Left lung (tissue), 4 donors: ENCODE measurements at regions not wholly inside any gene's neighbourhood (a gene's known extent, or its start where the extent isn't known, plus 50 kb on each side); places are given as distances from the start of the nearest gene placed in this dataset.

Experiments used
- ATAC-seq: fragments of 200-7000 bp; cut with Tn5 transposase; one replicate; pipeline ENCODE4 v1.9.1; 2020; ENCODE audit warnings: moderate library complexity
- DNase-seq, 4 donors: peaks; one replicate each; pipeline ENCODE4 v3.0.0-alpha.2; 2013 to 2020
- H3K27ac ChIP-seq, 2 donors: fragments of 200-600 bp; sonication (generic) in 1 of 2; one replicate each; pipeline versions ENCODE4 v1.5.0 to v1.8.0; 2020 to 2021
- H3K27me3 ChIP-seq, 2 donors: fragments of 200-600 bp; sonication (generic) in 1 of 2; one replicate each; pipeline versions ENCODE4 v1.5.0 to v1.8.0; 2020 to 2021
- H3K36me3 ChIP-seq, 2 donors: fragments of 200-600 bp; sonication (generic) in 1 of 2; one replicate each; pipeline versions ENCODE4 v1.5.0 to v1.8.0; 2020 to 2021
- H3K4me1 ChIP-seq, 2 donors: fragments of 200-600 bp; one replicate each; pipeline ENCODE4 v1.8.0; 2021
- H3K4me3 ChIP-seq, 2 donors: fragments of 200-600 bp; sonication (generic) in 1 of 2; one replicate each; pipeline versions ENCODE4 v1.5.0 to v1.8.0; 2020 to 2021; ENCODE audit warnings: mild to moderate bottlenecking in 1 of 2
- H3K9me3 ChIP-seq, 2 donors: fragments of 200-600 bp; sonication (generic) in 1 of 2; one replicate each; pipeline versions ENCODE4 v1.5.0 to v1.8.0; 2020 to 2021
- intact Hi-C, 2 donors: fragments of 100-400 bp; cut with DNase I; formaldehyde crosslinking; loops; one replicate each; pipeline versions ENCODE4 v1.11.2 to v1.14.2; 2022
- TF ChIP-seq, protein P1 (sequence below), 2 donors: fragments of 200-600 bp; sonication (generic) in 1 of 2; IDR thresholded peaks; one replicate each; pipeline versions ENCODE4 v1.5.0 to v1.8.0; 2021; ENCODE audit warnings: antibody characterized with exemption in 2 of 2
- donor health status: DM: no; HTN: yes; CAD: no.
- donor health status: DM: no; HTN: no; CAD: no.

DNA sequence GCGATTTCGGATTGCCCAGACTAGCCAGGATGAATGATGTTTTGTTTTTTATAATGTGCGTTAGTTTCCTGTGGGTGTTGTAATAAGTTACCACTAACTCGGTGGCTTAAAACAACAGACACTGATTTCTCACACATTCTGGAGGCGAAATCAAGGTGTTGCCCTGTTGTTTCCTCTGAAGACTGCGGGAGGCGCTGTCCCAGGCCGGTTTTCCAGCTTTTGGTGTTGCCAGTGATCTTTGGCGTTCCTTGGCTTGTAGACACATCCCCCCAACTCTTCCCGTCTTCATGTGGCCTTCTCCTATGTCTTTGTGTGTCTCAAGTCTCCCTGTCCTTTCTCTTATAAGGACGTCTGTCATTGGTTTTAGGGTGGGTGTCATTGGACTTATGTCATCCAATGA, 267.7 kb downstream of the AACS start:
- H3K27me3 ChIP-seq: peaks cover 0 to 78% of the 10 kb centered on the region in 2 donors
- H3K27ac ChIP-seq: no peak overlapping the region
- intact Hi-C loops: no loop called here
- H3K4me1 ChIP-seq: no peaks in the 10 kb centered on the region
- TF ChIP-seq, protein P1, sequence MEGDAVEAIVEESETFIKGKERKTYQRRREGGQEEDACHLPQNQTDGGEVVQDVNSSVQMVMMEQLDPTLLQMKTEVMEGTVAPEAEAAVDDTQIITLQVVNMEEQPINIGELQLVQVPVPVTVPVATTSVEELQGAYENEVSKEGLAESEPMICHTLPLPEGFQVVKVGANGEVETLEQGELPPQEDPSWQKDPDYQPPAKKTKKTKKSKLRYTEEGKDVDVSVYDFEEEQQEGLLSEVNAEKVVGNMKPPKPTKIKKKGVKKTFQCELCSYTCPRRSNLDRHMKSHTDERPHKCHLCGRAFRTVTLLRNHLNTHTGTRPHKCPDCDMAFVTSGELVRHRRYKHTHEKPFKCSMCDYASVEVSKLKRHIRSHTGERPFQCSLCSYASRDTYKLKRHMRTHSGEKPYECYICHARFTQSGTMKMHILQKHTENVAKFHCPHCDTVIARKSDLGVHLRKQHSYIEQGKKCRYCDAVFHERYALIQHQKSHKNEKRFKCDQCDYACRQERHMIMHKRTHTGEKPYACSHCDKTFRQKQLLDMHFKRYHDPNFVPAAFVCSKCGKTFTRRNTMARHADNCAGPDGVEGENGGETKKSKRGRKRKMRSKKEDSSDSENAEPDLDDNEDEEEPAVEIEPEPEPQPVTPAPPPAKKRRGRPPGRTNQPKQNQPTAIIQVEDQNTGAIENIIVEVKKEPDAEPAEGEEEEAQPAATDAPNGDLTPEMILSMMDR (IDR thresholded peaks at IDR 0.05): no peak
- ATAC-seq (no peak), DNase-seq (no peak)
- H3K4me3 ChIP-seq: no peak overlapping the region
- no peaks in the 10 kb centered on the region for H3K36me3 ChIP-seq
- H3K9me3 ChIP-seq: peaks cover 0 to 5% of the 10 kb centered on the region in 2 donors

DNA sequence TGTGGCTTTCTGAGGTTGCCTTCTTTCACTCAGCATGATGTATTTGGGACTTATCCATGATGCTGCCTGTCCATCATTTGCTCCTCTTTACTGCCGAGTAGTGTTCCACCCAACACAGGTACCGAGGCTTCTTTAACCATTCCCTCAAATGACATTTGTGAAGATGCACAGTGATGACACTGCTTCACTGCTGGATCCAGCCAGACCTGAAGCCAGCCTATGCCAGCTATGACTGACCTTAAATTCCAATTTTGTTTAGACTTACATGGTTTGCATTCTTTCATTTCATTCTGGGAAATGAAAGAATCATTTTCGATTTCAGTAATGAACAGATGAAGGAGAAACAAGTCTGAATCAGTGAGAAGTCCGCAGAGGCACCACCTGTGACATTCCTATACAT, 271.0 kb downstream of the AACS start:
- H3K9me3 ChIP-seq: no peaks in the 10 kb centered on the region
- DNase-seq (no peak), ATAC-seq (no peak)
- H3K4me3 ChIP-seq: no peak overlapping the region
- no peak overlapping the region for H3K27ac ChIP-seq
- no peaks in the 10 kb centered on the region for H3K4me1 ChIP-seq
- TF ChIP-seq, protein P1 (IDR thresholded peaks at IDR 0.05): no peak
- H3K27me3 ChIP-seq: peaks cover 0 to 53% of the 10 kb centered on the region in 2 donors
- H3K36me3 ChIP-seq: no peaks in the 10 kb centered on the region
- intact Hi-C loops: no loop called here

DNA sequence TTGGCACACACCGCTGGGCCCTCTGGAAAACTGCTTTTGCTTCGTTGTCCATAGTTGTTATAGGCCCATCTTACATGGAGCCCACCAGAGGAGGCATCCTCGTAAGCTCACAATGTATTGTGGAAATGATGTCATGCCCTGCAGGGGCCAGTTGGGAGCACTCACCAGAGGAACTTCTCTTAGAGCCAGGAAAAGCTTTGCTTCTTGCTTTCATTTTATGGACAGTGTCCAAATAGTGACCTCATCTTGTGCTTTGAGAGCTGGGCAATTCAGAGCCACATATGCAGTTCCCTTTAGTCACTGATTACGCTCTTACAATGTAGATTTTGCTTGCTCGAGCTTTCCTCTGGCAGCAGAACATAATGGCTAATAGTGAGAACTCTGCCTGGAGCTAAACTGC, 275.6 kb downstream of the AACS start:
- Histone ChIP-seq H3K27me3 (peaks cover 0 to 16% of the 10 kb centered on the region in 2 donors), H3K36me3 (no peaks in the 10 kb centered on the region), H3K4me3 (no peak overlapping the region), H3K27ac (no peak overlapping the region), H3K9me3 (no peaks in the 10 kb centered on the region), H3K4me1 (no peaks in the 10 kb centered on the region)
- TF ChIP-seq, protein P1 (IDR thresholded peaks at IDR 0.05): no peak
- ATAC-seq (peak; percentile 75), DNase-seq (peak in 2 of 4 donors; percentile 20 to 68)
- intact Hi-C loops: no loop called here

DNA sequence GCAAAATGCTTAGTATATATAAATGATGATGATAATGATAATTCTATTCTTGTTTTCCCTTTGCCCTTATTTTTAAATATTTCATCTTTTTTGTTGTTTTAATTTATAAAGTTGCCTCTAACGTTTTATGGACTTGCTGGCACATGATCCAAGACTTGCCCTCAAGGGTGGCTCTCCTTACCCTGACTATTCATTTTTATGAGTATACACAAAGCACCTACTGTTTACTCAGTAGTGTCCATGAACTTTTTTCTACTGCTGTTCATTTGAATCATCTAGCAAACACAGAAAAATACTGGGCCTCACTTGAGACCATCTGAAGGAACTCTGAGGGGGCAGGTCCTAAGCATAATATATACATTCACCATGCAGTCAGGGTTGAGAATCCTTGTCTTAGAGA, 276.2 kb downstream of the AACS start:
- H3K9me3 ChIP-seq: no peaks in the 10 kb centered on the region
- H3K36me3 ChIP-seq: no peaks in the 10 kb centered on the region
- H3K4me1 ChIP-seq: no peaks in the 10 kb centered on the region
- H3K4me3 ChIP-seq: no peak overlapping the region
- DNase-seq (no peak), ATAC-seq (no peak)
- intact Hi-C loops: no loop called here
- H3K27ac ChIP-seq: no peak overlapping the region
- TF ChIP-seq, protein P1 (IDR thresholded peaks at IDR 0.05): no peak
- peaks cover 0 to 13% of the 10 kb centered on the region in 2 donors for H3K27me3 ChIP-seq

DNA sequence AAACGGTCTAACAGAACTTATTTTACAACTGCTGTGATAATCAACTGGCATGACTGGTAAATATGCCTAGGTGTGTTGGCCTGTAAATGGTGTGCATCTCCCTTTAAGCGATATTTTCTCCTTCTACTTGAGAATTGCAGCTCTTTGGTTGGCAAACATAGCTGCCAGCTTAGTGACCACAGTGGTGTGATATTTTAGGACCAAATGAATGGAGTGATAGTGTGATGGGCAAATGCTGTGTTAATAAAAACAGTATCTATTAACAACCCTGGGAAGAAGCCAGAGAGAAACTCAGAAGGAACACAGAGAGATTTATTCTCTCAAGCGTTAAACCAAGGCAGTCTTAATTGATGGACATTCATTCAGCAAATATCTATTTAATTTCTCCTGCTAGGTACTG, 278.4 kb downstream of the AACS start:
- no peak overlapping the region for H3K4me3 ChIP-seq
- H3K36me3 ChIP-seq: no peaks in the 10 kb centered on the region
- no peak overlapping the region for H3K27ac ChIP-seq
- H3K27me3 ChIP-seq: peaks cover 0 to 14% of the 10 kb centered on the region in 2 donors
- H3K9me3 ChIP-seq: no peaks in the 10 kb centered on the region
- ATAC-seq (no peak), DNase-seq (no peak)
- H3K4me1 ChIP-seq: no peaks in the 10 kb centered on the region
- TF ChIP-seq, protein P1 (IDR thresholded peaks at IDR 0.05): no peak
- intact Hi-C loops: no loop called here
